ENCODE measurements at regions not wholly inside any gene's neighbourhood (a gene's known extent, or its start where the extent isn't known, plus 50 kb on each side); places are given as distances from the start of the nearest gene placed in this dataset.

DNA sequence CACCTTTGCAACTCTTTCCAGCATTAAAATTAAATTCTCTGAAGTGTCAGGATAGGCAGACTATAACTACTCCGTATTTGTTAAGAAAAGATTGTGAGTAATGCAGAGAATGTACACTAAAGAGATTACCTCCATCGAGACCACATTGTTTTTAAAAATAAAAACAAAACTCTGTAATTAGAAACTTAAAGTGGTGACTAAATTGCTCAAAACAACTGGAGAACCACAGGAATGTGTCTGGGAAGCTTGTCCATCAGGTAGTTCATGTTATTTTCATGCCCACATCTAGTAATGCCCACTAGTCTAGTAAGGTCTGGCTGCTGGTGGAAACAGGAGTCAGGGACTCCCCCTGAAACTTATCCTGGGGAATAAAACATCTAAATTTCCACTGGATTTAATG is 103.0 kb upstream of the FOXQ1 start:
- TF ChIP-seq CTCF (IDR thresholded peaks at IDR 0.05; ENCODE audit: poor library complexity) = no peak
- no peak for TF ChIP-seq EZH2 (IDR thresholded peaks at IDR 0.05; ENCODE audit: borderline replicate concordance)

All from hepatocyte (in vitro differentiated cells).